ENCODE measurements at regions not wholly inside any gene's neighbourhood (a gene's known extent, or its start where the extent isn't known, plus 50 kb on each side); places are given as distances from the start of the nearest gene placed in this dataset.
"Not testable (repeated sequence)": the region's sequence is repeated elsewhere in the genome, so short reads cannot be mapped to it uniquely, and the experiment has no call there.

- in situ Hi-C loops (cut with MboI; ENCODE audit: low pct_unique_long_range_greater_than_20kb, low sequenced_read_pairs): no loop called here
Observed at GRCh38 chr20:17874271-17875105, 94.1 kb downstream of the SNX5 start.

DNA sequence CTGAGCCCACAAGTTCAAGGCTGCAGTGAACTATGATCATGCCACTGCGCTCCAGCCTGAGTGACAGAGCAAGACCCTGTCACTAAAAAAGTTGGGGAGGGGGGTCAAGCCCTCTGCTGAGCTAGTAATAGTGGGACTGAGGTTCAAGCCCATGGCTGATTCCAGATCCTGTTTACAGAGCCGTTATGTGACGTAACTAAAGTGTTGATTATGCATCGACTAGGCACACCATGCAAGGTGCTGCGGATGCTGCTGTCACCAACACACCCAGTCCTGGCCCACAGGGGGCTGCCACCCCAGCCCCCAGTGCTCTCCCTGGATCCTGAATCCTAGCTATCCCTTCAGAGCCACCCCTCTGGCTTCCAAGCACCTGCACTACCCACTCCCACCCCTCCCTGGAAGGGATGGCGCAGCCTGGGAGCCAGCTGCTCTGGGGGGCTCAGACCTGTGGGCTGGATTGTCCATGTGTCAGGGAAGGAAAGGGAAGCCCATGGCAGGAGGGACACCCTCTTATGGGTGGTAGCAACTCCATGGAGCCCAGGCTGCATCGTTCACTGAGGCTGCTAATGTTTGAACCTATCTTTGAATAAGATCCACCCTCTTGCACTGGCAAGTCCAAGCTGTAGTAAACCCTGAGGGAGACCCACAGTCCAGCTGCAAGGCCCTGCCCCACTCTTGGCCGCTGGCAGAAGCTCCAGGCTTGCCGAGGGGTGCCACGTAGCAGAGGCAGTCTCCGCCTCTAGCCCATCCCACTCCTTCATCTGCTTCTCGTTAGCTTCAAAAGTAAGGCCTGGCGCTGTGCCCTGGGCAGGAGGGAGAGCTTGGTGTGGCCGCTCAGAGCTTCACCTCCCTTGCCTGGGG is 95.0 kb downstream of the SNX5 start:
- no peak for DNase-seq
- in situ Hi-C loops (cut with MboI; ENCODE audit: low pct_unique_long_range_greater_than_20kb, low sequenced_read_pairs): no loop called here

More at GRCh38 chr20:17874271-17875105, 94.1 kb downstream of the SNX5 start:
- no peak for DNase-seq

- in situ Hi-C loops (cut with MboI; ENCODE audit: low pct_unique_long_range_greater_than_20kb, low sequenced_read_pairs): no loop called here
- DNase-seq: no peak
Observed at GRCh38 chr20:17872959-17873358, 95.6 kb downstream of the SNX5 start.

DNA sequence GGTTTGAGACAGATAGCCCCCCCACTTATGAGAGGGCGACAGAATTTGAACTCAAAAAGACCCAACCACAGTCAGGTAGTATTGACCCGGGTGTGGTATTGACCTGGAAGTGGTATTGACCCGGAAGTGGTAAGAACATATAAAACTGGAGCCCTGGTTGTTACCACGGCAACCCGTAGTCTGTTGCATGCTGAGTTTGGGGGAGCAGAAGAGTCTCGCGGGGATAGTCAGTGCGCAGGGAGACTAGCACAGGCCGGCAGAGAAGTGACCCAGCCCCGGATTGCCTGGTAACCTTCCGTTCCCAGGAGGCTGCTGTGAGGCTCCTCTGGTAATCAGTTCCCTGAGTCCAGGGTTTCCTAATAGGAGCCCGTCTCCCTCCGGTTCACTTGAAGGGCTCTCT is 96.2 kb downstream of the SNX5 start:
- no peak for DNase-seq
- in situ Hi-C loops (cut with MboI; ENCODE audit: low pct_unique_long_range_greater_than_20kb, low sequenced_read_pairs): no loop called here

GRCh38 chr20:17871886-17872285 is 96.7 kb downstream of the SNX5 start:
- in situ Hi-C loops (cut with MboI; ENCODE audit: low pct_unique_long_range_greater_than_20kb, low sequenced_read_pairs): no loop called here
- no peak for DNase-seq

DNA sequence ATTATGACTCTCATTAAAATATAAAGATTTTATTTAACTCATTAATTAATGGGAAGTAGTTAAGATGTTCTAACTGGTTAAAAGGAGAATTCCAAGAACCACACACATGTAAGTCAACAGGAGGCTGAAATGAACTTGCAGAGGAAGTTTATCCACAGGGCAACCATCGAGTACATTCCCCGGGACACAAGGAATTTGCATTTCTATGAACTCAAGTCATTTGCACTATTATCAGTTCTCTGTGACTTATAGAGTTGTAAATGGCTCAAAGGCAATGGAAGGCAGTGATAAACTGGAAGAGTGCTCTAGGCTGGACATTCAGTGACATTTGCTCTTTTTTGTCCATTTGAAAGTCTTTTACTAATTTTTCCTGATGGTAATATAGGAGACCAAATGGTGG is 97.4 kb downstream of the SNX5 start:
- in situ Hi-C loops (cut with MboI; ENCODE audit: low pct_unique_long_range_greater_than_20kb, low sequenced_read_pairs): no loop called here
- no peak for DNase-seq

DNA sequence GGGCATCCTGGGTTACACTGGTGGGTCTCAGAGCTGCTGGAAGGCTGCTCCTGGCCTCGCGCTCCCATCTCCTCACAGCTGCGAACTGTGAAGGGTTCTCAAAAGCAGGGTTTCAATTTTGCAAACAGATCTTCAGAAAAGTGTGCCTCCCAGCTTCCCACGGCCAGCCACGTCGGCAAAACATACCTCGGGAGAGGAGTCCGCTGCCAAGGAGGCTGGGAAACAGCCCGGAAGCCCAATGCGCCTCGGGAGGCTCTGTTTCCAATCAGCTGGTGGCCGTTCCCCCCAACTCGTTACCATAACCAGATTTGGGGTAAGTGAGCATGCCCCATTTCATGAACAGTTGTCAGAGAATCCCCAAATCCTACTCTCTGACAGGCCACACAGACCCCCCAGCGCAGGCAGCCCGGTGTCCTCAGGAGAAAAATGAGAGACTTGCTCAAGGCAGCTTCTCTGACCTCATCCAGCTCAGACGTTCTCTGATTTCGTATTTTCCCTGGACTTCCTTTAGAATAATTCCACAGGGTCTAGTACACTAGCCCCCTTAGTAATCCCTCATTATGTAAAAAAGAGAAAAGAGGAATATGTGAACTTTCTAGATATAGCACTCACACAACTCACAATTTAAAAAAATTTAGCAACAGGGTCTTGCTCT is 98.4 kb downstream of the SNX5 start:
- in situ Hi-C loops (cut with MboI; ENCODE audit: low pct_unique_long_range_greater_than_20kb, low sequenced_read_pairs): no loop called here

DNA sequence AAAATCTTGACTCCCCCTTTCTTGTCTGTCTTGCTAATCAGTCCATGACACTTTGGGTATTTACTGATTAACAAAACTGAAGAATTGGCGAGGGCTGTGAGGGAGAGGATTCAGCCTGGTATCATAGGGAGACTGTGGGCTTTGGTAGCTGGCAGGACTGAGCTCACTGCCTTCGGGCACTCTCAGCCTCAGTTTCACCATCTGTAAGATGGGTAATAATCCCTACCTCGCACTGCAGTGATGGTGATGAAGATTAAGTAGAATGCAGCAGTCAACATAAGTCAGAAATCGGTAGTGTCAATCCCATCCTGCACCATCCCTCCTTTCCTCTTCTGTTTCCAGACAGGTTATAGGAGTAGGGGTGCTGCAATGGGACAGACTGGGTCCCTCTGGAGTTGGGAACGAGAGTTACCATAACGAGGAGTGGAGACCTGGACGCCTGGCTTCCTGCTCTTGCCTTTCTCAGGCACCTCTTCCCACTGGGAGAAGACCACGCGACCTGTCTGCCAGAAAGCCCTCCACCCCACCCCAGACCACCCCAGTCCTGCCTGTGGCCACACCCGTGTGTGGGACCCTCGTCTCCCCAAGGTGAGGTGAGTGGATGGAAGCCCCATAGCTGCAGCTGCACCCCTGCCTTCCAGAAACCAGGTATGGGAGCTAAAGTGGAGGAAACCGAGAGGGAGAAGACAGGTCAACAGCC is 99.1 kb downstream of the SNX5 start:
- no peak for DNase-seq
- in situ Hi-C loops (cut with MboI; ENCODE audit: low pct_unique_long_range_greater_than_20kb, low sequenced_read_pairs): no loop called here

More for the DNA sequence above, 98.4 kb downstream of the SNX5 start:
- no peak for DNase-seq

DNA sequence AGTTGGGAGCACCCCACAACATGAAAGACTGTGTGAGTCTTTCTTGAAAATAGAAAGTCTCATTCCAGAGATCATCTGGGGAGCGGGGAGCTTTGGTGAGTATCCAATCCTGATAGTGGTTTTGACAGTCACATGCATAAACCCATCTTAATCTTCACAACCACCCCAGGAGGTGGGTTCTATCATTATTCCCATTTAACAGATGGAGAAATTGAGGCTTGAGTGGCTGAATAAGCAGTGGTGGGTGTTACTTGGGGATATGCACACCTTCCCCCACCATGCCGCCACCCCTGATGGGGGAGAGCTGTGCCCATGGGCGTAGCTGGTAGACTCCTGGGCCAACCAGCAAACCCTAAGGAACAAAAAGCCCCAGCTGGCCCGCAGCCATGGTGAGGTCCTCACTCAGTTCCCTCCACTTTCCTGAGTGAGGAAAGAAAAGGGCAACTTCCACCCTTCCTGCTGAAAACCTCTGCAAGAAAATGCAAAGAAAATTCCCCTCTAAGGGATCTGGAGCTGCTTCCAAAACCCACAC is 99.8 kb downstream of the SNX5 start:
- no peak for DNase-seq
- in situ Hi-C loops (cut with MboI; ENCODE audit: low pct_unique_long_range_greater_than_20kb, low sequenced_read_pairs): no loop called here

- DNase-seq: no peak
- in situ Hi-C loops (cut with MboI; ENCODE audit: low pct_unique_long_range_greater_than_20kb, low sequenced_read_pairs): no loop called here
Observed at GRCh38 chr20:17868151-17868550, 100.4 kb downstream of the SNX5 start.

- DNase-seq: no peak
- in situ Hi-C loops (cut with MboI; ENCODE audit: low pct_unique_long_range_greater_than_20kb, low sequenced_read_pairs): no loop called here
Observed at GRCh38 chr20:17867131-17867925, 101.3 kb downstream of the SNX5 start.

GRCh38 chr20:17866234-17867001 is 102.2 kb downstream of the SNX5 start:
- in situ Hi-C loops (cut with MboI; ENCODE audit: low pct_unique_long_range_greater_than_20kb, low sequenced_read_pairs): no loop called here

DNA sequence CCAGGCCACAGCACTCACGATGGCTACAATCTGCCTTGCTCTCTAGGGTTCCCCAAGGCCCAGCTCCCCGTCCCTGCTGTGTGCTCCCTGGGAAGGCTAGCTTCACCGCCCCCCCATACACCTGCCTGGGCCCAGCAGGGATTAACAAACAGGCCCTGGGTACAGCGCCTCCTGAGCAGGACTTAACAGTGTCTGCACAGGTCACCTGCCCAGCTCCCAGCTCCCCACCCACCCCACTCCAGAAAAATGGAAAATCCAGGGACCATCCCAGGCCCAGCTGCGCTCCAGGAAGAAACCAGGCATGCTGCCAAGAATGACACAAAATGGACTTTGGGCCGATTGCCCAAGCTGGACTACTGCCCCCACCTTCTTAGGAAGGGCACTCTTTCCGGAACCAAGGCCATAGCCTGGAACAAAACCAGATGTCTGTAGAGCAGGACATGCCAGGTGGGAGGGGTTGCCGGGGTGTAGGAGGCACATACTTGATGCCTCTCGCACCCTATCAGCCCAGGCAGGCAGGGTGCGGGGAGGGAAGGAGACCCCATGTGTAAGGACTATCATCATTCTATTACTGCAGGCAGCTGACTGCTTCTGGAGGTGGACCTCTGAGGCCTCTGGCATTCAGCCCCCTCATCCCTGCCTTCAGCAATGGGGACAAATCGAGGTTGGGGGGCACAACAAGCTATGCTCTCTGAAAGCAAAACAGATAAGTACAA is 104.9 kb downstream of the SNX5 start:
- in situ Hi-C loops (cut with MboI; ENCODE audit: low pct_unique_long_range_greater_than_20kb, low sequenced_read_pairs): no loop called here
- no peak for DNase-seq

More at GRCh38 chr20:17866234-17867001, 102.2 kb downstream of the SNX5 start:
- no peak for DNase-seq

DNA sequence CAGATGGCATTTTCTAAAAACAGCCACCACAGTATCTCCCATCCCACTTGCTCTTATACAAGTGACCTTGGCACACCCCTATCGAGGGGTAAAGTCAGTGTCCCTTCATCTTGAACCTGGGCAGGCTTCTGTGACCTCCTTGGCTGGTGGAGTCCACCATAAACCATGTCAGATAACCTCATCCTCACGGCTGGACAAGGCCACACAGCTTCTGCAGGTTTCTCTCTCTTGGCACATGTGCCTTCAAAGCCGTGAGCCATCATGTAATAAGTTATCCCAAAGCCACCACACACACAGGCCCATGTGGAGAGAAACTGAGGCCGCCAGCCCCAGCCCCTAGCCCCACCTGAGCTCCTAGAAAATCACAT is 105.4 kb downstream of the SNX5 start:
- in situ Hi-C loops (cut with MboI; ENCODE audit: low pct_unique_long_range_greater_than_20kb, low sequenced_read_pairs): no loop called here
- no peak for DNase-seq

GRCh38 chr20:17862171-17862570 is 106.4 kb downstream of the SNX5 start:
- in situ Hi-C loops (cut with MboI; ENCODE audit: low pct_unique_long_range_greater_than_20kb, low sequenced_read_pairs): no loop called here

DNA sequence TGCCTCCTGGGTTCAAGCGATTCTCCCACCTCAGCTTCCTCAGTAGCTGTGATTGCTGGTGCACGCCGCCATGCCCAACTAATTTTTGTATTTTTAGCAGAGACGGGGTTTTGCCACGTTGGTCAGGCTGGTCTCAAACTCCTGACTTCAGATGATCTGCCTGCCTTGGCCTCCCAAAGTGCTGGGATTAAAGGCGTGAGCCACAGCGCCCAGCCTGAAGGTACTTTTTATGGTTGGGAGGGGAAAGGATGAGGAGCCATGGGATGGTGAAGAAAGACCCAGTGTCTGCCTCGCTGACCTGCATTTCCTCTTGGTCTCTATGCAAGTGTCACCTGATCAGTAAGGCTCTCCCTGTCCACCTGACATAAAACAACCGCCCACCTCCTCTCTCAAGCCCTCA is 107.0 kb downstream of the SNX5 start:
- DNase-seq; in situ Hi-C loops (cut with MboI; ENCODE audit: low pct_unique_long_range_greater_than_20kb, low sequenced_read_pairs): not testable (repeated sequence)

More at GRCh38 chr20:17862171-17862570, 106.4 kb downstream of the SNX5 start:
- no peak for DNase-seq
